NCI-H510A (cell line): ENCODE measurements at regions not wholly inside any gene's neighbourhood (a gene's known extent, or its start where the extent isn't known, plus 50 kb on each side); places are given as distances from the start of the nearest gene placed in this dataset.
"Not testable (repeated sequence)": the region's sequence is repeated elsewhere in the genome, so short reads cannot be mapped to it uniquely, and the experiment has no call there.

ENCODE experiments used
- DNase-seq: peaks from one replicate; lab custom pipeline; 2025; lab: John Stamatoyannopoulos, UW

- DNase-seq, result no peak
Measured at GRCh38 chr1:184820218-184820750, 65.6 kb upstream of the EDEM3 start.

GRCh38 chr1:184818646-184819045, 64.0 kb upstream of the EDEM3 start:
- no peak for DNase-seq

- DNase-seq, result not testable (repeated sequence)
Measured at GRCh38 chr1:184817003-184817402, 62.3 kb upstream of the EDEM3 start.

- DNase-seq, result no peak
Measured at GRCh38 chr1:184813528-184814089, 59.0 kb upstream of the EDEM3 start.

GRCh38 chr1:184811439-184812111, 56.9 kb upstream of the EDEM3 start:
- no peak for DNase-seq

- DNase-seq, result no peak
Measured at GRCh38 chr1:184810735-184811343, 56.2 kb upstream of the EDEM3 start.

- DNase-seq, result no peak
Measured at GRCh38 chr1:184806296-184806721, 51.7 kb upstream of the EDEM3 start.

- DNase-seq, result peak; percentile 34
Measured at GRCh38 chr1:184805667-184806295, 51.1 kb upstream of the EDEM3 start.
